DND-41 (cell line): ENCODE measurements at regions not wholly inside any gene's neighbourhood (a gene's known extent, or its start where the extent isn't known, plus 50 kb on each side); places are given as distances from the start of the nearest gene placed in this dataset.

ENCODE experiments used
- ATAC-seq: fragments of 200-7000 bp; cut with Tn5 transposase; 3 replicates; pipeline ENCODE4 v1.9.1; 2021; ENCODE audit warnings: low read depth; ENCODE audit not compliant: insufficient read depth
- DNase-seq: peaks from one replicate; pipeline ENCODE4 v3.0.0-alpha.2; 2020
- H2AFZ ChIP-seq: 2 replicates; pipeline ENCODE4 v1.6.0; 2012; ENCODE audit warnings: low read depth, low read length
- H3K27ac ChIP-seq: 2 replicates; pipeline ENCODE4 v1.5.1; 2012; ENCODE audit warnings: low read length, inconsistent platforms
- H3K27me3 ChIP-seq: fragments of 200-600 bp; sonication (generic); 2 replicates; pipeline ENCODE4 v1.6.0; 2012; ENCODE audit warnings: low read length, mild to moderate bottlenecking, inconsistent platforms; ENCODE audit not compliant: insufficient read depth, poor library complexity
- H3K36me3 ChIP-seq: 2 replicates; pipeline ENCODE4 v1.5.1; 2012; ENCODE audit warnings: low read length, inconsistent platforms; ENCODE audit not compliant: insufficient read depth
- H3K4me1 ChIP-seq: 2 replicates; pipeline ENCODE4 v1.5.1; 2012; ENCODE audit warnings: mild to moderate bottlenecking, low read length; ENCODE audit not compliant: insufficient read depth
- H3K4me2 ChIP-seq: 2 replicates; pipeline ENCODE4 v1.6.0; 2012; ENCODE audit warnings: mild to moderate bottlenecking, moderate library complexity, low read length, inconsistent platforms; ENCODE audit not compliant: insufficient read depth
- H3K4me3 ChIP-seq, 2 experiments: fragments of 200-600 bp in 1 of 2; shearing (Covaris generic) in 1 of 2; 2 replicates each; pipeline ENCODE4 v1.5.1; 2012 to 2016; ENCODE audit warnings: inconsistent platforms in 2 of 2, low read length in 2 of 2, mild to moderate bottlenecking in 2 of 2, low read depth in 1 of 2, moderate library complexity in 1 of 2
- H3K79me2 ChIP-seq: 2 replicates; pipeline ENCODE4 v1.6.0; 2012; ENCODE audit warnings: low read length, inconsistent platforms; ENCODE audit not compliant: insufficient read depth
- H3K9ac ChIP-seq: 2 replicates; pipeline ENCODE4 v1.6.0; 2012; ENCODE audit warnings: low read depth, mild to moderate bottlenecking, inconsistent platforms, low read length, moderate library complexity
- H3K9me3 ChIP-seq: 2 replicates; pipeline ENCODE4 v1.5.1; 2012; ENCODE audit warnings: low read length, moderate library complexity, mild to moderate bottlenecking, inconsistent platforms; ENCODE audit not compliant: insufficient read depth, severe bottlenecking
- H4K20me1 ChIP-seq: 2 replicates; pipeline ENCODE4 v1.6.0; 2012; ENCODE audit warnings: low read length; ENCODE audit not compliant: insufficient read depth
- EZH2 ChIP-seq: IDR thresholded peaks from 3 replicates; pipeline ENCODE4 v1.6.1; 2012; ENCODE audit warnings: borderline replicate concordance, low read depth, mild to moderate bottlenecking, moderate library complexity, low read length, inconsistent platforms; ENCODE audit not compliant: severe bottlenecking
- TF ChIP-seq, protein P1 (sequence below): IDR thresholded peaks from 2 replicates; pipeline ENCODE4 v1.5.1; 2012; ENCODE audit warnings: borderline replicate concordance, low read length, moderate library complexity, mild to moderate bottlenecking; ENCODE audit not compliant: poor library complexity, severe bottlenecking; ENCODE audit errors: extremely low read depth

DNA sequence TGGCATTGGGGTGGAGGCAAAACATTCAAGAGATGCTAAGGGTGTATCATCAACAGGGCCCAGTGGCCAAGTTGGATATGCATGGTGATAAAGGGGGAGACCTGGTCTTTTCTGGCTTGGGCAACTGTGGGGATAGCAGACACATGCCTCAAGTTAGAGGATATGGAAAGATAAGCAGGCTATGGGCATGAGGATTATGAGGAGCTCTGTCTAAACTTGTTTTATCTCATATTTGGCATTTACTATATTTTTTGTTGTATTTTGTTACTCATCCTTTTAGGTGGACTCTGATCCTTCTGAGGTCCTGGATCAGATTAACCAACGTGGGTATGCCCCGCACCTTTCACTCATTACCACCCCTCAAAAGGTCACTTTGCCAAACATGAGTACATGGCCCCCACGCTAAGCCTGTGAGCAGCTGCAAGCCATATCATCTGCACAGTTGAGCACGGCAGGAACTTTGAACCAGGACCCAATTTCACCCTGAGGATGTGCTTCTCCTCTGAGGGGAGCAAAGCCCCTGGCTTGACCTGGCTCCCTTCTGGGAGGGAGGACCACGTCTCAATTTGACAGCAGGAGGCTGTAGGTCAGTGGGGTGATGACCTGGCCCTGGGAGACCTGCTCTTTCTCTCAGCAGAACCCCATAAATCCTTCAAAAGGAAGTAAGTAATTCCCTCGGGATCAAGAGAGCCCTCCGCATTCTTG lies 71.1 kb upstream of the CD180 start:
- H3K79me2 ChIP-seq: no peaks in the 10 kb centered on the region
- no peaks in the 10 kb centered on the region for H4K20me1 ChIP-seq
- DNase-seq: no peak
- no peak for TF ChIP-seq EZH2
- TF ChIP-seq, protein P1, sequence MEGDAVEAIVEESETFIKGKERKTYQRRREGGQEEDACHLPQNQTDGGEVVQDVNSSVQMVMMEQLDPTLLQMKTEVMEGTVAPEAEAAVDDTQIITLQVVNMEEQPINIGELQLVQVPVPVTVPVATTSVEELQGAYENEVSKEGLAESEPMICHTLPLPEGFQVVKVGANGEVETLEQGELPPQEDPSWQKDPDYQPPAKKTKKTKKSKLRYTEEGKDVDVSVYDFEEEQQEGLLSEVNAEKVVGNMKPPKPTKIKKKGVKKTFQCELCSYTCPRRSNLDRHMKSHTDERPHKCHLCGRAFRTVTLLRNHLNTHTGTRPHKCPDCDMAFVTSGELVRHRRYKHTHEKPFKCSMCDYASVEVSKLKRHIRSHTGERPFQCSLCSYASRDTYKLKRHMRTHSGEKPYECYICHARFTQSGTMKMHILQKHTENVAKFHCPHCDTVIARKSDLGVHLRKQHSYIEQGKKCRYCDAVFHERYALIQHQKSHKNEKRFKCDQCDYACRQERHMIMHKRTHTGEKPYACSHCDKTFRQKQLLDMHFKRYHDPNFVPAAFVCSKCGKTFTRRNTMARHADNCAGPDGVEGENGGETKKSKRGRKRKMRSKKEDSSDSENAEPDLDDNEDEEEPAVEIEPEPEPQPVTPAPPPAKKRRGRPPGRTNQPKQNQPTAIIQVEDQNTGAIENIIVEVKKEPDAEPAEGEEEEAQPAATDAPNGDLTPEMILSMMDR: no peak
- H3K9me3 ChIP-seq: no peaks in the 10 kb centered on the region
- H3K36me3 ChIP-seq: no peaks in the 10 kb centered on the region
- no peaks in the 10 kb centered on the region for H3K27me3 ChIP-seq
- H2AFZ ChIP-seq: no peak overlapping the region
- H3K9ac ChIP-seq: no peak overlapping the region
- no peak for ATAC-seq
- H3K27ac ChIP-seq: no peak overlapping the region
- no peaks in the 10 kb centered on the region for H3K4me1 ChIP-seq
- no peak overlapping the region for H3K4me3 ChIP-seq
- no peak overlapping the region for H3K4me2 ChIP-seq

DNA sequence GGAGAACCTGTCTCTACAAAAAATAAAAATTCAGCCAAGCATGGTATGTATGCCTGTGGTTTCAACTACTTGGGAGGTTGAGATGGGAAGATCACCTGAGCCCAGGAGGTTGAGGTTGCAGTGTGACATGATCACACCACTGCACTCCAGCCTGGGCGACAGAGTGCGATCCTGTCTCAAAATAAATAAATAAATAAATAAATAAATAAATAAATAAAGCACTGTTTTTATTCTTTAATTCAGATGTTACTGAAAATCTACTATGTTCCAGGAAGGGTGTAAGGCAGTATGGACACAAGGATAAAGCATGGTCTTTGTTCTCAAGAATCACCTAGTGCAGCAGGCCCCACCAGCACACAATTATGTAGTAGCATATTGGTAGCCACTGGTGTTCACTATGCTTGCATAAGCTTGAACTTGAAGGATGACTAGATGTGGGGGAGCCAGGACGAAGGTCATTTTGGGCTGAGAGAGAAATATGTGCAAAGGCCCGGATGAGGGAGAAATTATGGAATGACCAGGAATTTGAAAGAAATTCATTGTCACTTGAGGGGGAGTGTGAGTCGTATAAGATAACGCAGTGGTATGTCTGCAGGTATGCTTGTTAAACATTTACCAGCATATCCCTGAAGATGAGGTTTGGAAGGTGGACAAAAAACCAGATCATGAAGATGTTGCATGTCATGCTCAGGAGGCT lies 70.2 kb upstream of the CD180 start:
- no peak for DNase-seq
- ATAC-seq: no peak
- no peak overlapping the region for H3K27ac ChIP-seq
- H3K9ac ChIP-seq: no peak overlapping the region
- no peaks in the 10 kb centered on the region for H3K79me2 ChIP-seq
- TF ChIP-seq, protein P1: no peak
- no peak for TF ChIP-seq EZH2
- no peak overlapping the region for H2AFZ ChIP-seq
- H3K36me3 ChIP-seq: no peaks in the 10 kb centered on the region
- H4K20me1 ChIP-seq: no peaks in the 10 kb centered on the region
- no peak overlapping the region for H3K4me3 ChIP-seq
- H3K9me3 ChIP-seq: no peaks in the 10 kb centered on the region
- no peak overlapping the region for H3K4me2 ChIP-seq
- no peaks in the 10 kb centered on the region for H3K4me1 ChIP-seq
- no peaks in the 10 kb centered on the region for H3K27me3 ChIP-seq

- Histone ChIP-seq H3K4me1 (no peaks in the 10 kb centered on the region), H3K27me3 (no peaks in the 10 kb centered on the region), H2AFZ (no peak overlapping the region), H4K20me1 (no peaks in the 10 kb centered on the region), H3K9ac (no peak overlapping the region), H3K9me3 (no peaks in the 10 kb centered on the region), H3K27ac (no peak overlapping the region), H3K4me2 (no peak overlapping the region), H3K79me2 (no peaks in the 10 kb centered on the region), H3K36me3 (no peaks in the 10 kb centered on the region), H3K4me3 (no peak overlapping the region)
- no peak for TF ChIP-seq EZH2
- TF ChIP-seq, protein P1: no peak
- DNase-seq: no peak
- no peak for ATAC-seq
These were observed 69.4 kb upstream of the CD180 start for GRCh38 chr5:67265951-67266350.
